ENCODE measurements at regions not wholly inside any gene's neighbourhood (a gene's known extent, or its start where the extent isn't known, plus 50 kb on each side); places are given as distances from the start of the nearest gene placed in this dataset.
"Not testable (repeated sequence)": the region's sequence is repeated elsewhere in the genome, so short reads cannot be mapped to it uniquely, and the experiment has no call there.

- H3K9ac ChIP-seq (replicated peaks; ENCODE audit: extremely low read depth, insufficient read depth, low read length); H3K9me1 ChIP-seq (replicated peaks; ENCODE audit: control insufficient read depth, extremely low read depth, insufficient read depth, low read length); H3K9me3 ChIP-seq (replicated peaks; ENCODE audit: control insufficient read depth, insufficient read depth, low read length); DNase-seq (ENCODE audit: low read depth, low spot score); H3K4me3 ChIP-seq (replicated peaks in 1 of 3; ENCODE audit: insufficient read depth in 1 of 3, low read depth in 1 of 3, low read length in 3 of 3); FAIRE-seq; POLR2A ChIA-PET; H3K36me3 ChIP-seq (ENCODE audit: control insufficient read depth in 2 of 2, extremely low read depth in 1 of 2, insufficient read depth in 2 of 2, low read length in 2 of 2); H3K27me3 ChIP-seq (ENCODE audit: control insufficient read depth in 2 of 2, insufficient read depth in 2 of 2, low read length in 2 of 2); CTCF ChIA-PET; BruUV-seq (replicated peaks); H3K4me1 ChIP-seq (ENCODE audit: control insufficient read depth, extremely low read depth, insufficient read depth, low read length); H3K27ac ChIP-seq (ENCODE audit: insufficient read depth, low read depth, low read length); H4K20me1 ChIP-seq (replicated peaks; ENCODE audit: control insufficient read depth, extremely low read depth, insufficient read depth, low read length); intact Hi-C loops (cut with micrococcal nuclease); dilution Hi-C loops (cut with MboI; ENCODE audit: extremely low pct_ligation_motif_present, low sequenced_read_pairs); H3K4me2 ChIP-seq (ENCODE audit: insufficient read depth, low read length); H2AFZ ChIP-seq (ENCODE audit: low read depth, low read length); H3K79me2 ChIP-seq (ENCODE audit: control insufficient read depth, insufficient read depth, low read length): not testable (repeated sequence)
Observed at GRCh38 chr10:123283371-123283770, 129.2 kb downstream of the BUB3 start.

DNA sequence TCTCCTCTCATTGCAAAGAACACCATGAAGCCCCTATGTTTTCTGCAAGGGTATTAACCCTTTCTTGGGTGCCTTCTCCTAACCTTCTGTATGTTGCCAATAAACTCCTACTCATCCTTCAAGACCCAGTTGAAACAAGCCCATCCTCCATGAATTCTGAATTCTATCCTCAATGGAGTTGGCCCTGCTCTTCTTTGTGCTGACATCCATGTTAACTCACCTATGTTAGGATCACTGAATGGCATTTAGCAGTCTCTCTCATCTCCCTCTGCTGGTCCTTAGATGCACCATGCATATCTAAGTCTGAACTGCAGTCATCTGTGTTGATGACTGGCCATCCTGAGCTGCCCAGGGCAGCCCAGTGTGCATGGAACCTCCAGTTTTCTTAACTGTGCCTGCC lies 129.8 kb downstream of the BUB3 start:
- H3K9me3 ChIP-seq (replicated peaks; ENCODE audit: control insufficient read depth, insufficient read depth, low read length), result no peaks in the 10 kb centered on the region
- no peaks in the 10 kb centered on the region for H3K36me3 ChIP-seq (ENCODE audit: control insufficient read depth in 2 of 2, extremely low read depth in 1 of 2, insufficient read depth in 2 of 2, low read length in 2 of 2)
- BruUV-seq (replicated peaks), result no TSS peak
- no peak overlapping the region for H3K9ac ChIP-seq (replicated peaks; ENCODE audit: extremely low read depth, insufficient read depth, low read length)
- H3K79me2 ChIP-seq (ENCODE audit: control insufficient read depth, insufficient read depth, low read length), result no peaks in the 10 kb centered on the region
- H4K20me1 ChIP-seq (replicated peaks; ENCODE audit: control insufficient read depth, extremely low read depth, insufficient read depth, low read length), result no peaks in the 10 kb centered on the region
- intact Hi-C loops (cut with micrococcal nuclease), result no loop called here
- no peaks in the 10 kb centered on the region for H3K27me3 ChIP-seq (ENCODE audit: control insufficient read depth in 2 of 2, insufficient read depth in 2 of 2, low read length in 2 of 2)
- DNase-seq (ENCODE audit: low read depth, low spot score) (no peak), FAIRE-seq (no peak)
- no peak overlapping the region for H3K4me2 ChIP-seq (ENCODE audit: insufficient read depth, low read length)
- no peaks in the 10 kb centered on the region for H3K4me1 ChIP-seq (ENCODE audit: control insufficient read depth, extremely low read depth, insufficient read depth, low read length)
- ChIA-PET POLR2A (no interaction called here), CTCF (interaction anchor here (0.7 kb wide), 1 partner anchor 10 kb away, joined by 3 read pairs; no protein-coding TSS in a partner anchor)
- H3K4me3 ChIP-seq (replicated peaks in 1 of 3; ENCODE audit: insufficient read depth in 1 of 3, low read depth in 1 of 3, low read length in 3 of 3), result no peak overlapping the region
- H3K27ac ChIP-seq (ENCODE audit: insufficient read depth, low read depth, low read length), result no peak overlapping the region
- dilution Hi-C loops (cut with MboI; ENCODE audit: extremely low pct_ligation_motif_present, low sequenced_read_pairs), result no loop called here
- TF ChIP-seq POLR2AphosphoS5 (IDR thresholded peaks at IDR 0.05; ENCODE audit: insufficient read depth, low read depth, low read length) (no peak), CTCF (IDR thresholded peaks at IDR 0.05; ENCODE audit: extremely low read depth in 1 of 2, insufficient read depth in 1 of 2, low read depth in 1 of 2, low read length in 2 of 2) (no peak), EZH2 (IDR thresholded peaks at IDR 0.05; ENCODE audit: borderline replicate concordance, low read depth, low read length, severe bottlenecking) (no peak), FOS (IDR thresholded peaks at IDR 0.05; ENCODE audit: borderline replicate concordance, insufficient read depth, low read length) (no peak), POLR2A (IDR thresholded peaks at IDR 0.05; ENCODE audit: low read depth, low read length) (no peak), MAX (IDR thresholded peaks at IDR 0.05; ENCODE audit: insufficient read depth, insufficient read length) (no peak), JUN (IDR thresholded peaks at IDR 0.05; ENCODE audit: borderline replicate concordance, insufficient read depth, insufficient read length, low read depth) (no peak), MYC (IDR thresholded peaks at IDR 0.05; ENCODE audit: low read depth, low read length) (no peak), GATA2 (IDR thresholded peaks at IDR 0.05; ENCODE audit: insufficient read depth, insufficient read length, low read depth, low read length) (no peak)
- no peak overlapping the region for H2AFZ ChIP-seq (ENCODE audit: low read depth, low read length)
- no peaks in the 10 kb centered on the region for H3K9me1 ChIP-seq (replicated peaks; ENCODE audit: control insufficient read depth, extremely low read depth, insufficient read depth, low read length)
